Common myeloid progenitor, CD34-positive (primary cell): ENCODE measurements at regions not wholly inside any gene's neighbourhood (a gene's known extent, or its start where the extent isn't known, plus 50 kb on each side); places are given as distances from the start of the nearest gene placed in this dataset.

Experiments used
- CTCF ChIA-PET: fragments of 350-600 bp; sonication (Branson Sonifier 250); formaldehyde crosslinking; loops from one replicate; lab custom pipeline; 2021; ENCODE audit warnings: antibody characterized with exemption; lab: Charles Lee
- POLR2A ChIA-PET: fragments of 350-600 bp; sonication (Branson Sonifier 250); formaldehyde crosslinking; loops from one replicate; lab custom pipeline; 2021; ENCODE audit warnings: antibody characterized with exemption; lab: Charles Lee
- DNase-seq, 3 donors: peaks; one replicate each; pipeline versions ENCODE4 v3.0.0 to v3.0.0-alpha.2; 2013
- H3K27ac ChIP-seq, 2 experiments: 1 replicate in 1 of 2; 2 replicates in 1 of 2; pipeline ENCODE4 v1.7.0; 2013; ENCODE audit warnings: inconsistent platforms in 2 of 2, low read length in 2 of 2, mild to moderate bottlenecking in 2 of 2, low read depth in 1 of 2, moderate library complexity in 1 of 2; ENCODE audit not compliant: severe bottlenecking in 2 of 2, insufficient read depth in 1 of 2, poor library complexity in 1 of 2
- H3K27me3 ChIP-seq, 5 experiments: replicated peaks in 2 of 5; 1 replicate in 3 of 5; 2 replicates in 2 of 5; pipeline versions ENCODE4 v1.6.1 to v1.7.0; 2013; ENCODE audit warnings: low read length in 4 of 5, mild to moderate bottlenecking in 2 of 5, moderate library complexity in 2 of 5, inconsistent platforms in 1 of 5; ENCODE audit not compliant: insufficient read depth in 5 of 5, control insufficient read depth in 4 of 5
- H3K36me3 ChIP-seq, 4 experiments: 1 replicate in 2 of 4; 2 replicates in 2 of 4; pipeline versions ENCODE4 v1.6.1 to v1.7.0; 2013; ENCODE audit warnings: low read length in 3 of 4, control low read depth in 1 of 4, mild to moderate bottlenecking in 1 of 4; ENCODE audit not compliant: control insufficient read depth in 4 of 4, insufficient read depth in 4 of 4
- H3K4me1 ChIP-seq, 4 experiments: 1 replicate in 3 of 4; 2 replicates in 1 of 4; pipeline versions ENCODE4 v1.6.1 to v1.7.1; 2013; ENCODE audit warnings: low read length in 3 of 4, mild to moderate bottlenecking in 3 of 4, control low read depth in 1 of 4, inconsistent platforms in 1 of 4, moderate library complexity in 1 of 4; ENCODE audit not compliant: control insufficient read depth in 4 of 4, insufficient read depth in 4 of 4; ENCODE audit errors: control extremely low read depth in 1 of 4
- H3K4me3 ChIP-seq, 7 experiments: 1 replicate in 4 of 7; 2 replicates in 3 of 7; pipeline versions ENCODE4 v1.5.1 to v1.7.0; 2013; ENCODE audit warnings: mild to moderate bottlenecking in 7 of 7, low read length in 6 of 7, moderate library complexity in 6 of 7, inconsistent platforms in 2 of 7, low read depth in 2 of 7, control low read depth in 1 of 7; ENCODE audit not compliant: insufficient read depth in 4 of 7, control insufficient read depth in 1 of 7; ENCODE audit errors: extremely low read depth in 1 of 7
- H3K9me3 ChIP-seq, 5 experiments: 1 replicate in 4 of 5; 2 replicates in 1 of 5; pipeline versions ENCODE4 v1.6.1 to v1.7.1; 2013; ENCODE audit warnings: low read length in 4 of 5, mild to moderate bottlenecking in 2 of 5, inconsistent platforms in 1 of 5, low read depth in 1 of 5, moderate library complexity in 1 of 5; ENCODE audit not compliant: control insufficient read depth in 4 of 5, insufficient read depth in 2 of 5; ENCODE audit errors: control extremely low read depth in 1 of 5
- WGBS: methylation state at CpG from one replicate; pipeline ENCODE4 v1.1.5; 2013; ENCODE audit not compliant: insufficient coverage; 5-methylcytosine and 5-hydroxymethylcytosine counted together

GRCh38 chr4:120977435-120977997 lies 55.0 kb upstream of the PRDM5 start:
- peak; percentile 24 to 67 (median 57) for DNase-seq
- H3K27ac ChIP-seq, result no peak overlapping the region
- H3K4me1 ChIP-seq, result no peaks in the 10 kb centered on the region
- no peak overlapping the region for H3K4me3 ChIP-seq
- H3K27me3 ChIP-seq, result no peaks in the 10 kb centered on the region
- CTCF ChIA-PET, result interaction anchor here (0.6 to 1.4 kb wide), 6 partner anchors 19 to 823 kb away, joined by 3 to 5 read pairs (median 4); no protein-coding TSS in a partner anchor
- POLR2A ChIA-PET, result interaction anchor here (0.6 kb wide), 1 partner anchor 49 kb away, joined by 4 read pairs; no protein-coding TSS in a partner anchor
- WGBS, result 56% methylated on average over 2 of the region's 2 CpGs
- no peaks in the 10 kb centered on the region for H3K36me3 ChIP-seq
- peaks cover 0 to 1% (median 0%) of the 10 kb centered on the region in 5 experiments for H3K9me3 ChIP-seq

GRCh38 chr4:120973207-120973606 lies 50.7 kb upstream of the PRDM5 start:
- WGBS, result no CpG with 5 or more reads among the region's 1 CpG
- CTCF ChIA-PET, result no interaction called here

More at GRCh38 chr4:120973207-120973606, 50.7 kb upstream of the PRDM5 start:
- Histone ChIP-seq H3K36me3 (no peaks in the 10 kb centered on the region), H3K27me3 (no peaks in the 10 kb centered on the region), H3K4me3 (no peak overlapping the region), H3K9me3 (no peaks in the 10 kb centered on the region), H3K27ac (no peak overlapping the region), H3K4me1 (no peaks in the 10 kb centered on the region)
- no peak for DNase-seq
- POLR2A ChIA-PET, result no interaction called here
